ENCODE measurements at regions not wholly inside any gene's neighbourhood (a gene's known extent, or its start where the extent isn't known, plus 50 kb on each side); places are given as distances from the start of the nearest gene placed in this dataset.

DNA sequence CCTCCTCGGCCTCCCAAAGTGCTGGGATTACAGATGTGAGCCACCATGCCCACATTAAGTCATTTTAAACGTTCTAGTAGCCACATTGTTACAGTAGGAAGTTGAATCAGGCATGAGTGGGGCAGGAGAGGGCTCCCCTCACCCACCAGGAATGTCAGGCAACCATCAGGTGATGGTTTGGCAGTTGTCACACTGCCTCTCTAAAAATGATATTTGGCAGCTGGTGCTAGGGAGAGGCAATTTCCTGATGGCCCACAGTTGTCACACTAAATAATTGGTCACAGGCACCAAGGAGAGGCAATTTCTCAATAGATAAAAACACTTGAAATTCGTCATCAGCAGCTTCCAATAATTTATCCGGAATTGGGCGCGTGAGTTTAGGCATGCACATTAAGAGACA, 79.2 kb upstream of the ABHD2 start (continued):
- no peak for TF ChIP-seq RUNX3 (IDR thresholded peaks at IDR 0.05; ENCODE audit: low read length)

DNA sequence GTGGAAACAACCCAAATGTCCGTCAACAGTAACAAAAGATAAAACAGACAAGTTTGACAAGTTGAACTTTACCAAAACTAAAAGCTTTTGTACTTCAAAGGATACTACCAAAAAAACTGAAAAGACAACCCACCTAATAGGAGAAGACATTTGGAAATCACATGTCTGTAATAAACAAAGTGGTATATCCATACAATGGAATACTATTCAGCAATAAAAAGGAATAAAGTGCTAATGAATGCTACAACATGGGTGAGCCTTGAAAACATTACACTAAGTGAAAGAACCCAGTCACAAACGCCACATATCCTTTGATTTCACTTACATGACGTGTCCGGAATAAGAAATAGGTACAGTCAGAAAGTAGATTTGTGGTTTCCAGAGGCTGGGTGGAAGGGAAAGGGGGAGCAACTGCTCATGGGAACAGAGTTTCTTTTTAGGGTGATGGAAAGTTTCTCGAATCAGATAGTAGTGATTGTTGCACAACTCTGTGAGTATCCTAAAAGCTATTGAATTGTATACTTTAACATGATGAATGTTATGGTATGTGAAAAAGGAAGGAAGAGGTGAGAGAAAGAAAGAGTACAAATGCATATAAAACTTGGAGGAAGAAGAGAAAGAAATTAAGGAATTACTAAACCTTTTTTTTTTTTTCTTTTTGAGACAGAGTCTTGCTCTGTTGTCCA, 72.7 kb upstream of the ABHD2 start:
- DNase-seq (ENCODE audit: low read depth, low spot score) (no peak), ATAC-seq (no peak), FAIRE-seq (no peak)
- WGBS (ENCODE audit: insufficient coverage, insufficient replicate concordance, low lambda C conversion rate, missing lambda C conversion rate) = 44% methylated on average over 5 of the region's 5 CpGs
- ChIA-PET POLR2A (no interaction called here), SMC1A (ENCODE audit: uncharacterized antibody, unreplicated experiment) (interaction anchor here (1.2 to 1.3 kb wide), 2 partner anchors 12 to 111 kb away, joined by 3 to 5 read pairs; no protein-coding TSS in a partner anchor), RAD21 (ENCODE audit: unreplicated experiment) (no interaction called here), CTCF (interaction anchor here (0.6 to 3.3 kb wide), 11 partner anchors 14 to 225 kb away, joined by 3 to 22 read pairs (median 3); partner anchors contain the start of gene HAPLN3)
- in situ Hi-C loops (cut with MboI) (loop anchor here (5.0 kb wide), 1 partner anchor 108 kb away; no protein-coding TSS in a partner anchor), intact Hi-C loops (cut with micrococcal nuclease; ENCODE audit: unreplicated experiment) (loop anchor here (2.0 kb wide), 1 partner anchor 121 kb away; the partner anchor contains the start of gene HAPLN3)
- no TSS peak for BruUV-seq (replicated peaks)
- Histone ChIP-seq H2AFZ (ENCODE audit: control insufficient read depth, low read depth, low read length) (no peak overlapping the region), H3K9me3 (replicated peaks; ENCODE audit: control insufficient read depth, insufficient read depth, low read length) (no peaks in the 10 kb centered on the region), H3K4me2 (ENCODE audit: control insufficient read depth, insufficient read depth) (no peak overlapping the region), H3K27ac (ENCODE audit: control insufficient read depth, insufficient read depth) (no peak overlapping the region), H3K9ac (ENCODE audit: control insufficient read depth, insufficient read depth, low read length) (no peak overlapping the region), H3K36me3 (ENCODE audit: control insufficient read depth in 2 of 2, insufficient read depth in 2 of 2, low read length in 1 of 2) (no peaks in the 10 kb centered on the region), H4K20me1 (ENCODE audit: control insufficient read depth, insufficient read depth) (no peaks in the 10 kb centered on the region), H3K4me3 (no peak overlapping the region), H3K4me1 (ENCODE audit: control insufficient read depth, insufficient read depth, low read length) (no peaks in the 10 kb centered on the region), H3K27me3 (replicated peaks in 1 of 2; ENCODE audit: control insufficient read depth in 2 of 2, insufficient read depth in 2 of 2, low read length in 1 of 2) (peaks cover 0 to 9% of the 10 kb centered on the region in 2 experiments; a peak in 2 of 4 replicates), H3K79me2 (ENCODE audit: control insufficient read depth, insufficient read depth, low read length) (no peaks in the 10 kb centered on the region)
- no peak for TF ChIP-seq CUX1 (IDR thresholded peaks at IDR 0.05; ENCODE audit: insufficient replicate concordance, low read depth, low read length)
- TF ChIP-seq, protein P1, sequence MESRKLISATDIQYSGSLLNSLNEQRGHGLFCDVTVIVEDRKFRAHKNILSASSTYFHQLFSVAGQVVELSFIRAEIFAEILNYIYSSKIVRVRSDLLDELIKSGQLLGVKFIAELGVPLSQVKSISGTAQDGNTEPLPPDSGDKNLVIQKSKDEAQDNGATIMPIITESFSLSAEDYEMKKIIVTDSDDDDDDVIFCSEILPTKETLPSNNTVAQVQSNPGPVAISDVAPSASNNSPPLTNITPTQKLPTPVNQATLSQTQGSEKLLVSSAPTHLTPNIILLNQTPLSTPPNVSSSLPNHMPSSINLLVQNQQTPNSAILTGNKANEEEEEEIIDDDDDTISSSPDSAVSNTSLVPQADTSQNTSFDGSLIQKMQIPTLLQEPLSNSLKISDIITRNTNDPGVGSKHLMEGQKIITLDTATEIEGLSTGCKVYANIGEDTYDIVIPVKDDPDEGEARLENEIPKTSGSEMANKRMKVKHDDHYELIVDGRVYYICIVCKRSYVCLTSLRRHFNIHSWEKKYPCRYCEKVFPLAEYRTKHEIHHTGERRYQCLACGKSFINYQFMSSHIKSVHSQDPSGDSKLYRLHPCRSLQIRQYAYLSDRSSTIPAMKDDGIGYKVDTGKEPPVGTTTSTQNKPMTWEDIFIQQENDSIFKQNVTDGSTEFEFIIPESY (IDR thresholded peaks at IDR 0.05) = no peak

Data from GM12878 (cell line).